HCT116 (cell line): ENCODE measurements at regions not wholly inside any gene's neighbourhood (a gene's known extent, or its start where the extent isn't known, plus 50 kb on each side); places are given as distances from the start of the nearest gene placed in this dataset.

ENCODE experiments used
- ATAC-seq: fragments of 200-7000 bp; cut with Tn5 transposase; 2 replicates; pipeline ENCODE4 v1.9.1; 2020; ENCODE audit warnings: mild to moderate bottlenecking, moderate library complexity
- BruUV-seq: library from RNA; stranded (reverse); fragments of 400-500 nt; replicated peaks from 2 replicates; lab custom pipeline; 2021; lab: Mats Ljungman, UMichigan
- CTCF ChIA-PET: fragments of 300-600 bp; sonication (Branson Sonifier 250); formaldehyde crosslinking; loops from one replicate; lab custom pipeline; 2021; ENCODE audit warnings: antibody characterized with exemption; lab: Charles Lee
- POLR2A ChIA-PET: fragments of 300-600, 350-600 bp; sonication (Branson Sonifier 250); formaldehyde crosslinking; loops from one replicate; lab custom pipeline; 2021; ENCODE audit warnings: antibody characterized with exemption; lab: Charles Lee
- RAD21 ChIA-PET, 2 experiments: fragments of 300-600 bp; sonication (Branson Sonifier 250); formaldehyde crosslinking; loops; one replicate each; lab custom pipeline; 2023; ENCODE audit warnings: low total read pairs in 2 of 2; ENCODE audit not compliant: uncharacterized antibody in 2 of 2, unreplicated experiment in 2 of 2, low non-redundant PET in 1 of 2; lab: Charles Lee
- DNase-seq: peaks from one replicate; pipeline ENCODE4 v3.0.0-alpha.2; 2010; ENCODE audit warnings: low read depth, low spot score
- H2AFZ ChIP-seq: fragments of 200-600 bp; shearing (Covaris generic), sonication (generic); 2 replicates; pipeline ENCODE4 v1.6.1; 2017; ENCODE audit warnings: low read depth, mixed run types, mixed read lengths, antibody characterized with exemption, low read length; ENCODE audit not compliant: poor library complexity, severe bottlenecking
- H3K27ac ChIP-seq: 2 replicates; pipeline ENCODE4 v1.5.1; 2012; ENCODE audit warnings: low read depth, low read length
- H3K27me3 ChIP-seq: fragments of 200-600 bp; sonication (generic); 2 replicates; pipeline ENCODE4 v1.6.1; 2016; ENCODE audit warnings: mixed run types, low read length, mixed read lengths; ENCODE audit not compliant: insufficient read depth
- H3K36me3 ChIP-seq, 2 experiments: fragments of 200-500 bp in 1 of 2; fragments of 200-600 bp in 1 of 2; sonication (Bioruptor generic) in 1 of 2; sonication (generic) in 1 of 2; 2 replicates each; pipeline versions ENCODE4 v1.5.1 to v1.6.1; 2014 to 2016; ENCODE audit warnings: low read length in 2 of 2, inconsistent platforms in 1 of 2, mixed read lengths in 1 of 2, mixed run types in 1 of 2; ENCODE audit not compliant: insufficient read depth in 2 of 2, control insufficient read depth in 1 of 2
- H3K4me1 ChIP-seq, 2 experiments: fragments of 200-600 bp in 1 of 2; sonication (generic) in 1 of 2; 2 replicates each; pipeline versions ENCODE4 v1.5.1 to v1.6.1; 2012 to 2017; ENCODE audit warnings: low read length in 2 of 2, inconsistent platforms in 1 of 2, mild to moderate bottlenecking in 1 of 2, mixed read lengths in 1 of 2, mixed run types in 1 of 2, moderate library complexity in 1 of 2; ENCODE audit not compliant: insufficient read depth in 2 of 2, control insufficient read depth in 1 of 2
- H3K4me2 ChIP-seq: fragments of 200-600 bp; sonication (generic); 2 replicates; pipeline ENCODE4 v1.6.1; 2017; ENCODE audit warnings: mixed run types, low read length, mixed read lengths
- H3K4me3 ChIP-seq, 2 experiments: fragments of 200-600 bp in 1 of 2; sonication (generic) in 1 of 2; replicated peaks in 1 of 2; 2 replicates each; pipeline ENCODE4 v1.5.1; 2011 to 2016; ENCODE audit warnings: low read length in 2 of 2, control low read depth in 1 of 2, low read depth in 1 of 2, mild to moderate bottlenecking in 1 of 2, mixed read lengths in 1 of 2, mixed run types in 1 of 2
- H3K79me2 ChIP-seq: fragments of 200-600 bp; sonication (generic); 2 replicates; pipeline ENCODE4 v1.6.1; 2017; ENCODE audit warnings: mild to moderate bottlenecking, mixed run types, low read length, moderate library complexity, mixed read lengths; ENCODE audit not compliant: insufficient read depth
- H3K9ac ChIP-seq: fragments of 200-600 bp; sonication (generic); 2 replicates; pipeline ENCODE4 v1.6.1; 2016; ENCODE audit warnings: low read length, mixed read lengths
- H3K9me2 ChIP-seq: fragments of 200-600 bp; sonication (generic), shearing (Covaris generic); 2 replicates; pipeline ENCODE4 v1.6.1; 2017; ENCODE audit warnings: mixed run types, mild to moderate bottlenecking, moderate library complexity; ENCODE audit not compliant: insufficient read depth
- H3K9me3 ChIP-seq, 2 experiments: fragments of 200-500 bp in 1 of 2; fragments of 200-600 bp in 1 of 2; sonication (Bioruptor generic) in 1 of 2; sonication (generic) in 1 of 2; 2 replicates each; pipeline ENCODE4 v1.6.1; 2014 to 2017; ENCODE audit warnings: low read length in 2 of 2, mixed read lengths in 2 of 2, inconsistent platforms in 1 of 2, low read depth in 1 of 2, mild to moderate bottlenecking in 1 of 2, mixed run types in 1 of 2, moderate library complexity in 1 of 2; ENCODE audit not compliant: control insufficient read depth in 1 of 2, insufficient read depth in 1 of 2
- H4K20me1 ChIP-seq: fragments of 200-600 bp; sonication (generic), shearing (Covaris generic); 2 replicates; pipeline ENCODE4 v1.6.1; 2017; ENCODE audit warnings: mixed run types, mild to moderate bottlenecking, moderate library complexity; ENCODE audit not compliant: insufficient read depth
- ATF3 ChIP-seq: IDR thresholded peaks from 2 replicates; pipeline ENCODE4 v1.6.1; 2012
- CBX3 ChIP-seq: IDR thresholded peaks from 2 replicates; pipeline ENCODE4 v1.6.1; 2012; ENCODE audit warnings: low read depth
- CEBPB ChIP-seq: IDR thresholded peaks from 2 replicates; pipeline ENCODE4 v1.6.1; 2012; ENCODE audit warnings: low read depth
- EGR1 ChIP-seq: IDR thresholded peaks from 2 replicates; pipeline ENCODE4 v1.6.1; 2012; ENCODE audit warnings: low read depth
- ELF1 ChIP-seq: IDR thresholded peaks from 2 replicates; pipeline ENCODE4 v1.6.1; 2012; ENCODE audit warnings: low read depth, borderline replicate concordance
- EZH2 ChIP-seq: fragments of 200-600 bp; sonication (generic); IDR thresholded peaks from 2 replicates; pipeline ENCODE4 v1.6.1; 2017; ENCODE audit warnings: antibody characterized with exemption, mixed run types
- FOSL1 ChIP-seq: IDR thresholded peaks from 2 replicates; pipeline ENCODE4 v1.6.1; 2012; ENCODE audit warnings: low read depth
- JUND ChIP-seq: IDR thresholded peaks from 2 replicates; pipeline ENCODE4 v1.6.1; 2012
- SIN3A ChIP-seq: IDR thresholded peaks from 2 replicates; pipeline ENCODE4 v1.6.1; 2012; ENCODE audit warnings: low read depth
- SRF ChIP-seq: IDR thresholded peaks from 2 replicates; pipeline ENCODE4 v1.6.1; 2012; ENCODE audit warnings: low read depth
- TCF7L2 ChIP-seq: IDR thresholded peaks from 2 replicates; pipeline ENCODE4 v1.7.0; 2011; ENCODE audit warnings: borderline replicate concordance, inconsistent platforms; ENCODE audit not compliant: insufficient read depth, insufficient read length; ENCODE audit errors: extremely low read depth
- ZBTB33 ChIP-seq: IDR thresholded peaks from 2 replicates; pipeline ENCODE4 v1.6.1; 2011; ENCODE audit warnings: mild to moderate bottlenecking, low read length, moderate library complexity; ENCODE audit not compliant: insufficient replicate concordance; ENCODE audit errors: extremely low read depth
- ZNF274 ChIP-seq: fragments of 200-500 bp; sonication (Bioruptor generic); IDR thresholded peaks from 2 replicates; pipeline ENCODE4 v1.6.1; 2014; ENCODE audit warnings: mild to moderate bottlenecking, low read depth, low read length, inconsistent platforms
- intact Hi-C: fragments of 100-400 bp; cut with micrococcal nuclease; formaldehyde crosslinking; loops from 2 replicates; pipeline ENCODE4 v1.10.0; 2022
- TF ChIP-seq, protein P1 (sequence below): IDR thresholded peaks from 2 replicates; pipeline ENCODE4 v1.6.1; 2012

DNA sequence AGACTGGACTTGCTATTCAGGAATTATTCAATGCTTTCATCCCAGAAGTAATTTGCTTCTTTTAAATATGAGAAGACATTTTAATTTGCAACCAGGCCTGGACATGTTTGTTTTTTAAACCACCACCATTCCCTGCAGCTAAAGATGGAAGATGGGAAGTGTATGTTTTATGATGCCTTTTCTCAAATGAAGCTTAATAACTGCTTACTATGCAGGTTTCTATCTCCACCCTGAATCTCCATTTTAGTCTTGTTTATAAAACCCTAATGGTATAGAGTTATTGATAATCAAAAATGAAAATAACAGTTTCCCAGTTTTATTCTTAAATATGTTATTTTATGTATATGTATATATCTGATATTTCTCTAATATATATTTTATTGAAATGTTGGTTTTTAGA lies 418.9 kb downstream of the C4orf33 start:
- H3K36me3 ChIP-seq = no peaks in the 10 kb centered on the region
- no peaks in the 10 kb centered on the region for H3K27me3 ChIP-seq
- H3K4me1 ChIP-seq = no peaks in the 10 kb centered on the region
- no peak for DNase-seq
- ChIA-PET RAD21 (no interaction called here), CTCF (no interaction called here), POLR2A (no interaction called here)
- BruUV-seq = no TSS peak
- H3K4me2 ChIP-seq = no peak overlapping the region
- no peaks in the 10 kb centered on the region for H4K20me1 ChIP-seq
- no peak overlapping the region for H2AFZ ChIP-seq
- H3K9me2 ChIP-seq = no peaks in the 10 kb centered on the region
- TF ChIP-seq SIN3A (no peak), ATF3 (no peak), CEBPB (no peak), CBX3 (no peak), JUND (no peak), ELF1 (no peak), ZBTB33 (no peak), ZNF274 (no peak)
- TF ChIP-seq, protein P1, sequence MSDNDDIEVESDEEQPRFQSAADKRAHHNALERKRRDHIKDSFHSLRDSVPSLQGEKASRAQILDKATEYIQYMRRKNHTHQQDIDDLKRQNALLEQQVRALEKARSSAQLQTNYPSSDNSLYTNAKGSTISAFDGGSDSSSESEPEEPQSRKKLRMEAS = no peak
- H3K4me3 ChIP-seq = no peak overlapping the region
- ATAC-seq = no peak
- H3K79me2 ChIP-seq = no peaks in the 10 kb centered on the region
- no peak overlapping the region for H3K9ac ChIP-seq
- intact Hi-C loops = no loop called here
- no peak overlapping the region for H3K27ac ChIP-seq
- H3K9me3 ChIP-seq = no peaks in the 10 kb centered on the region

- intact Hi-C loops = no loop called here
- ATAC-seq (no peak), DNase-seq (no peak)
- Histone ChIP-seq H3K27ac (no peak overlapping the region), H3K36me3 (no peaks in the 10 kb centered on the region), H4K20me1 (no peaks in the 10 kb centered on the region), H3K9me2 (no peaks in the 10 kb centered on the region), H3K27me3 (no peaks in the 10 kb centered on the region)
- POLR2A ChIA-PET = no interaction called here
- RAD21 ChIA-PET = no interaction called here
- TF ChIP-seq EZH2 (no peak), TCF7L2 (no peak), EGR1 (no peak), ELF1 (no peak), FOSL1 (no peak), CEBPB (no peak), ATF3 (no peak), JUND (no peak), ZNF274 (no peak), SRF (no peak)
- TF ChIP-seq, all 23 proteins: peak for 0
- no peak overlapping the region for H2AFZ ChIP-seq
- H3K4me1 ChIP-seq = no peaks in the 10 kb centered on the region
- H3K9me3 ChIP-seq = no peaks in the 10 kb centered on the region
- no peak overlapping the region for H3K4me2 ChIP-seq
- no peak overlapping the region for H3K4me3 ChIP-seq
- CTCF ChIA-PET = no interaction called here
- no peak overlapping the region for H3K9ac ChIP-seq
- no TSS peak for BruUV-seq
- no peaks in the 10 kb centered on the region for H3K79me2 ChIP-seq
Observed at GRCh38 chr4:129515356-129515755, 419.4 kb downstream of the C4orf33 start.
